ENCODE measurements at regions not wholly inside any gene's neighbourhood (a gene's known extent, or its start where the extent isn't known, plus 50 kb on each side); places are given as distances from the start of the nearest gene placed in this dataset.
A peak's percentile ranks its signal among the peaks of the same experiment; 100 is the strongest.
"Not testable (repeated sequence)": the region's sequence is repeated elsewhere in the genome, so short reads cannot be mapped to it uniquely, and the experiment has no call there.

GRCh38 chr3:20427268-20427667, 241.3 kb upstream of the SGO1 start:
- DNase-seq (ENCODE audit: missing footprints); ATAC-seq; intact Hi-C loops (cut with DNase I): not testable (repeated sequence)

- intact Hi-C loops (cut with DNase I): no loop called here
- DNase-seq (ENCODE audit: missing footprints): no peak
- no peak for ATAC-seq
Measured at GRCh38 chr3:20425138-20425537, 239.1 kb upstream of the SGO1 start.

- ATAC-seq (no peak), DNase-seq (ENCODE audit: missing footprints) (no peak)
- intact Hi-C loops (cut with DNase I): no loop called here
Measured at GRCh38 chr3:20424086-20424485, 238.1 kb upstream of the SGO1 start.

GRCh38 chr3:20422391-20422790, 236.4 kb upstream of the SGO1 start:
- DNase-seq (ENCODE audit: missing footprints) (no peak), ATAC-seq (no peak)
- intact Hi-C loops (cut with DNase I): no loop called here

- intact Hi-C loops (cut with DNase I): no loop called here
- ATAC-seq (no peak), DNase-seq (ENCODE audit: missing footprints) (no peak)
Measured at GRCh38 chr3:20417388-20418108, 231.5 kb upstream of the SGO1 start.

GRCh38 chr3:20406611-20407011, 220.6 kb upstream of the SGO1 start:
- intact Hi-C loops (cut with DNase I): no loop called here
- no peak for ATAC-seq
- no peak for DNase-seq (ENCODE audit: missing footprints)

- no peak for ATAC-seq
- no peak for DNase-seq (ENCODE audit: missing footprints)
- intact Hi-C loops (cut with DNase I): no loop called here
Measured at GRCh38 chr3:20405744-20406143, 219.7 kb upstream of the SGO1 start.

GRCh38 chr3:20405231-20405630, 219.2 kb upstream of the SGO1 start:
- intact Hi-C loops (cut with DNase I): no loop called here
- DNase-seq (ENCODE audit: missing footprints) (no peak), ATAC-seq (no peak)

GRCh38 chr3:20404741-20405100, 218.7 kb upstream of the SGO1 start:
- no peak for ATAC-seq
- no peak for DNase-seq (ENCODE audit: missing footprints)
- intact Hi-C loops (cut with DNase I): no loop called here

- DNase-seq (ENCODE audit: missing footprints) (no peak), ATAC-seq (no peak)
- intact Hi-C loops (cut with DNase I): no loop called here
Measured at GRCh38 chr3:20403986-20404740, 218.2 kb upstream of the SGO1 start.

- DNase-seq (ENCODE audit: missing footprints) (no peak), ATAC-seq (no peak)
- intact Hi-C loops (cut with DNase I): no loop called here
Measured at GRCh38 chr3:20401253-20401652, 215.2 kb upstream of the SGO1 start.

- intact Hi-C loops (cut with DNase I): no loop called here
- DNase-seq (ENCODE audit: missing footprints) (no peak), ATAC-seq (no peak)
Measured at GRCh38 chr3:20400686-20401085, 214.7 kb upstream of the SGO1 start.

GRCh38 chr3:20400281-20400680, 214.3 kb upstream of the SGO1 start:
- no peak for ATAC-seq
- intact Hi-C loops (cut with DNase I): no loop called here
- DNase-seq (ENCODE audit: missing footprints): no peak

- no peak for ATAC-seq
- intact Hi-C loops (cut with DNase I): no loop called here
Measured at GRCh38 chr3:20396335-20396734, 210.3 kb upstream of the SGO1 start.

GRCh38 chr3:20395692-20396091, 209.7 kb upstream of the SGO1 start:
- intact Hi-C loops (cut with DNase I): no loop called here
- ATAC-seq (no peak), DNase-seq (ENCODE audit: missing footprints) (peak; percentile 20)

More at GRCh38 chr3:20396335-20396734, 210.3 kb upstream of the SGO1 start:
- DNase-seq (ENCODE audit: missing footprints): no peak

GRCh38 chr3:20394243-20394642, 208.2 kb upstream of the SGO1 start:
- ATAC-seq (no peak), DNase-seq (ENCODE audit: missing footprints) (peak; percentile 28)
- intact Hi-C loops (cut with DNase I): no loop called here

GRCh38 chr3:20391644-20392043, 205.6 kb upstream of the SGO1 start:
- ATAC-seq: no peak
- intact Hi-C loops (cut with DNase I): no loop called here
- DNase-seq (ENCODE audit: missing footprints): no peak

- intact Hi-C loops (cut with DNase I): no loop called here
- DNase-seq (ENCODE audit: missing footprints) (no peak), ATAC-seq (no peak)
Measured at GRCh38 chr3:20388971-20389370, 203.0 kb upstream of the SGO1 start.

GRCh38 chr3:20380295-20380694, 194.3 kb upstream of the SGO1 start:
- DNase-seq (ENCODE audit: missing footprints): no peak
- ATAC-seq: no peak
- intact Hi-C loops (cut with DNase I): no loop called here

GRCh38 chr3:20378315-20378714, 192.3 kb upstream of the SGO1 start:
- intact Hi-C loops (cut with DNase I): no loop called here
- DNase-seq (ENCODE audit: missing footprints): no peak
- ATAC-seq: no peak

Measured in Right ventricle myocardium inferior (tissue), 1 donor.